H1 (cell line): ENCODE measurements at regions not wholly inside any gene's neighbourhood (a gene's known extent, or its start where the extent isn't known, plus 50 kb on each side); places are given as distances from the start of the nearest gene placed in this dataset.

Source experiments
- CTCF ChIA-PET: fragments of 300-600 bp; sonication (Branson Sonifier 250); formaldehyde crosslinking; loops from one replicate; lab custom pipeline; 2021; ENCODE audit not compliant: partially characterized antibody; lab: Charles Lee
- POLR2A ChIA-PET: fragments of 300-600 bp; sonication (Branson Sonifier 250); formaldehyde crosslinking; loops from one replicate; lab custom pipeline; 2021; ENCODE audit warnings: inconsistent platforms; ENCODE audit not compliant: partially characterized antibody; lab: Charles Lee
- DNase-seq, 2 experiments: peaks; one replicate each; pipeline versions ENCODE4 v3.0.0 to v3.0.0-alpha.2; 2010 to 2022; ENCODE audit warnings: low spot score in 2 of 2, low read depth in 1 of 2, mixed read lengths in 1 of 2
- FAIRE-seq: peaks from 2 replicates; lab custom pipeline; 2011; peaks lifted over from hg19 to GRCh38; lab: Jason Lieb, UNC
- H2AFZ ChIP-seq: 2 replicates; pipeline ENCODE4 v1.8.1; 2012; ENCODE audit warnings: low read length, inconsistent platforms
- H2AK5ac ChIP-seq: 2 replicates; pipeline ENCODE4 v1.6.1; 2013; ENCODE audit warnings: low read depth, low read length
- H2BK120ac ChIP-seq: replicated peaks from 2 replicates; pipeline ENCODE3; 2013; ENCODE audit warnings: low read depth, low read length, inconsistent platforms
- H2BK12ac ChIP-seq: 2 replicates; pipeline ENCODE4 v1.6.1; 2013; ENCODE audit warnings: low read depth, low read length
- H2BK15ac ChIP-seq: 2 replicates; pipeline ENCODE4 v1.6.1; 2013; ENCODE audit warnings: low read length
- H2BK20ac ChIP-seq: 2 replicates; pipeline ENCODE4 v1.6.1; 2013; ENCODE audit warnings: low read length
- H2BK5ac ChIP-seq: 2 replicates; pipeline ENCODE4 v1.6.1; 2013; ENCODE audit warnings: low read depth, low read length
- H3K14ac ChIP-seq: 2 replicates; pipeline ENCODE4 v1.6.1; 2013; ENCODE audit warnings: inconsistent platforms; ENCODE audit not compliant: insufficient read length
- H3K18ac ChIP-seq: 2 replicates; pipeline ENCODE4 v1.6.1; 2013; ENCODE audit warnings: low read length; ENCODE audit errors: extremely low read depth
- H3K23ac ChIP-seq: 2 replicates; pipeline ENCODE4 v1.6.1; 2013; ENCODE audit warnings: inconsistent platforms; ENCODE audit not compliant: insufficient read length
- H3K23me2 ChIP-seq: 2 replicates; pipeline ENCODE4 v1.6.1; 2013; ENCODE audit warnings: low read depth, low read length
- H3K27ac ChIP-seq: 2 replicates; pipeline ENCODE4 v1.6.1; 2011; ENCODE audit warnings: low read depth, low read length, inconsistent platforms
- H3K27me3 ChIP-seq, 4 experiments: replicated peaks in 1 of 4; 1 replicate in 1 of 4; 2 replicates in 3 of 4; pipeline versions ENCODE4 v1.6.1 to v1.8.1; 2011 to 2013; ENCODE audit warnings: low read length in 3 of 4, mild to moderate bottlenecking in 3 of 4, inconsistent platforms in 2 of 4, mixed read lengths in 2 of 4, moderate library complexity in 1 of 4; ENCODE audit not compliant: control insufficient read depth in 3 of 4, insufficient read depth in 3 of 4; ENCODE audit errors: extremely low read depth in 1 of 4
- H3K36me3 ChIP-seq, 4 experiments: 2 replicates each; pipeline versions ENCODE4 v1.6.1 to v1.8.1; 2011 to 2013; ENCODE audit warnings: mild to moderate bottlenecking in 4 of 4, low read length in 3 of 4, moderate library complexity in 2 of 4, control low read depth in 1 of 4, inconsistent platforms in 1 of 4; ENCODE audit not compliant: insufficient read depth in 4 of 4, control insufficient read depth in 2 of 4
- H3K4ac ChIP-seq: replicated peaks from 2 replicates; pipeline ENCODE3; 2013; ENCODE audit warnings: low read length, low read depth, mixed read lengths, inconsistent platforms; ENCODE audit not compliant: insufficient read length
- H3K4me1 ChIP-seq, 4 experiments: replicated peaks in 1 of 4; 1 replicate in 1 of 4; 2 replicates in 3 of 4; pipeline versions ENCODE4 v1.6.1 to v1.8.1; 2011 to 2013; ENCODE audit warnings: low read length in 3 of 4, inconsistent platforms in 2 of 4, mixed read lengths in 1 of 4; ENCODE audit not compliant: insufficient read depth in 4 of 4, control insufficient read depth in 3 of 4
- H3K4me2 ChIP-seq, 2 experiments: 2 replicates each; pipeline versions ENCODE4 v1.6.1 to v1.8.1; 2011 to 2013; ENCODE audit warnings: low read depth in 2 of 2, low read length in 2 of 2, control low read depth in 1 of 2, inconsistent platforms in 1 of 2, mild to moderate bottlenecking in 1 of 2; ENCODE audit not compliant: insufficient read depth in 1 of 2
- H3K4me3 ChIP-seq, 4 experiments: fragments of 200-600, 300-600 bp in 1 of 4; sonication (generic), shearing (Covaris generic), sonication (Bioruptor Twin) in 1 of 4; 2 replicates each; pipeline versions ENCODE4 v1.5.1 to v1.8.1; 2011 to 2016; ENCODE audit warnings: low read length in 4 of 4, low read depth in 3 of 4, control low read depth in 2 of 4, inconsistent platforms in 2 of 4, mild to moderate bottlenecking in 2 of 4, mixed read lengths in 1 of 4, moderate library complexity in 1 of 4; ENCODE audit not compliant: insufficient read depth in 2 of 4; ENCODE audit errors: extremely low read depth in 1 of 4
- H3K56ac ChIP-seq: replicated peaks from 2 replicates; pipeline ENCODE3; 2013; ENCODE audit warnings: low read depth, mild to moderate bottlenecking, mixed read lengths, low read length, inconsistent platforms; ENCODE audit not compliant: insufficient read length
- H3K79me1 ChIP-seq: 2 replicates; pipeline ENCODE4 v1.6.1; 2013; ENCODE audit warnings: low read depth, low read length, control low read depth
- H3K79me2 ChIP-seq, 2 experiments: 2 replicates each; pipeline versions ENCODE4 v1.6.1 to v1.8.1; 2012 to 2013; ENCODE audit warnings: low read length in 2 of 2, mild to moderate bottlenecking in 2 of 2, inconsistent platforms in 1 of 2; ENCODE audit not compliant: insufficient read depth in 2 of 2, control insufficient read depth in 1 of 2
- H3K9ac ChIP-seq, 4 experiments: replicated peaks in 1 of 4; 1 replicate in 1 of 4; 2 replicates in 3 of 4; pipeline versions ENCODE4 v1.6.1 to v1.8.1; 2011 to 2013; ENCODE audit warnings: low read depth in 3 of 4, low read length in 3 of 4, control low read depth in 2 of 4, mild to moderate bottlenecking in 2 of 4, moderate library complexity in 2 of 4, inconsistent platforms in 1 of 4; ENCODE audit errors: extremely low read depth in 1 of 4
- H3K9me3 ChIP-seq, 2 experiments: 2 replicates each; pipeline versions ENCODE4 v1.6.1 to v1.8.1; 2012 to 2013; ENCODE audit warnings: mild to moderate bottlenecking in 2 of 2, moderate library complexity in 2 of 2, control low read depth in 1 of 2, inconsistent platforms in 1 of 2, low read depth in 1 of 2, low read length in 1 of 2, mixed read lengths in 1 of 2; ENCODE audit not compliant: insufficient read depth in 2 of 2
- H4K20me1 ChIP-seq, 2 experiments: replicated peaks in 1 of 2; 2 replicates each; pipeline versions ENCODE3 to v1.8.1; 2011 to 2013; ENCODE audit warnings: inconsistent platforms in 2 of 2, low read length in 2 of 2, mild to moderate bottlenecking in 1 of 2; ENCODE audit not compliant: insufficient read depth in 2 of 2, control insufficient read depth in 1 of 2
- H4K5ac ChIP-seq: 2 replicates; pipeline ENCODE4 v1.6.1; 2013; ENCODE audit warnings: low read length, low read depth, mixed read lengths, inconsistent platforms; ENCODE audit not compliant: insufficient read length
- H4K8ac ChIP-seq: 2 replicates; pipeline ENCODE4 v1.8.0; 2013; ENCODE audit warnings: mild to moderate bottlenecking, moderate library complexity, low read length, inconsistent platforms; ENCODE audit not compliant: insufficient read depth; ENCODE audit errors: extremely low read depth
- H4K91ac ChIP-seq: replicated peaks from 2 replicates; pipeline ENCODE3; 2013; ENCODE audit warnings: low read length, mixed read lengths, inconsistent platforms; ENCODE audit not compliant: insufficient read length
- NANOG ChIP-seq: IDR thresholded peaks from 2 replicates; pipeline ENCODE4 v1.6.1; 2011; ENCODE audit warnings: low read length, low read depth, mild to moderate bottlenecking, inconsistent platforms; ENCODE audit not compliant: insufficient read depth, poor library complexity, severe bottlenecking
- WGBS, 2 experiments: shearing (Covaris generic) in 1 of 2; methylation state at CpG; one replicate each; pipeline versions ENCODE4 v1.1.6 to v1.1.7; 2013 to 2015; ENCODE audit warnings: low lambda C conversion rate in 2 of 2, mixed read lengths in 2 of 2, inconsistent platforms in 1 of 2, low coverage in 1 of 2, missing lambda C conversion rate in 1 of 2; ENCODE audit not compliant: insufficient replicate concordance in 2 of 2, insufficient coverage in 1 of 2, insufficient read length in 1 of 2; ENCODE audit errors: extremely low coverage in 1 of 2, missing lambda C conversion rate in 1 of 2; 5-methylcytosine and 5-hydroxymethylcytosine counted together

GRCh38 chr16:56068314-56068713, 123.0 kb upstream of the GNAO1 start:
- no peaks in the 10 kb centered on the region for H3K27me3 ChIP-seq
- H3K56ac ChIP-seq, result no peak overlapping the region
- ChIA-PET CTCF (interaction anchor here (0.6 kb wide), 1 partner anchor 148 kb away, joined by 3 read pairs; no protein-coding TSS in a partner anchor), POLR2A (no interaction called here)
- H3K36me3 ChIP-seq, result no peaks in the 10 kb centered on the region
- no peak overlapping the region for H3K18ac ChIP-seq
- H4K8ac ChIP-seq, result no peak overlapping the region
- DNase-seq (no peak), FAIRE-seq (no peak)
- H3K9me3 ChIP-seq, result no peaks in the 10 kb centered on the region
- no peaks in the 10 kb centered on the region for H3K79me2 ChIP-seq
- H2BK20ac ChIP-seq, result no peak overlapping the region
- no peak overlapping the region for H4K91ac ChIP-seq
- no peaks in the 10 kb centered on the region for H3K4me1 ChIP-seq
- H3K23ac ChIP-seq, result no peak overlapping the region
- H3K79me1 ChIP-seq, result no peaks in the 10 kb centered on the region
- no peak overlapping the region for H3K4ac ChIP-seq
- no peaks in the 10 kb centered on the region; the same call in 1 of the 2 replicates for H3K23me2 ChIP-seq
- WGBS, 2 experiments, result 83% methylated on average over 2 of the region's 2 CpGs; no CpG with 5 or more reads in 1 of the 2 experiments
- no peak overlapping the region for H3K27ac ChIP-seq
- H2BK15ac ChIP-seq, result no peak overlapping the region
- no peak overlapping the region for H4K5ac ChIP-seq
- H2AFZ ChIP-seq, result no peak overlapping the region
- H2AK5ac ChIP-seq, result no peak overlapping the region
- no peak overlapping the region for H3K4me2 ChIP-seq
- no peak overlapping the region for H3K9ac ChIP-seq
- H3K14ac ChIP-seq, result no peak overlapping the region
- H2BK12ac ChIP-seq, result no peak overlapping the region
- no peak overlapping the region for H2BK120ac ChIP-seq
- no peak overlapping the region for H3K4me3 ChIP-seq
- H4K20me1 ChIP-seq, result no peaks in the 10 kb centered on the region
- H2BK5ac ChIP-seq, result no peak overlapping the region
- TF ChIP-seq NANOG, result no peak
